Body of pancreas (tissue), 4 donors: ENCODE measurements at regions not wholly inside any gene's neighbourhood (a gene's known extent, or its start where the extent isn't known, plus 50 kb on each side); places are given as distances from the start of the nearest gene placed in this dataset.
"Not testable (repeated sequence)": the region's sequence is repeated elsewhere in the genome, so short reads cannot be mapped to it uniquely, and the experiment has no call there.

Source experiments
- ATAC-seq: fragments of 150-250 bp; one replicate; pipeline ENCODE4 v1.9.1; 2016
- DNase-seq, 4 donors: peaks; one replicate each; pipeline ENCODE4 v3.0.0-alpha.2; 2019
- H3K27ac ChIP-seq, 4 donors: fragments of 200-600 bp; sonication (generic); 1 replicate in 3 of 4; 2 replicates in 1 of 4; pipeline versions ENCODE4 v1.5.1 to v1.6.1; 2016 to 2019; ENCODE audit warnings: mild to moderate bottlenecking in 1 of 4, mixed read lengths in 1 of 4, moderate library complexity in 1 of 4
- H3K27me3 ChIP-seq, 2 donors: fragments of 200-600 bp; sonication (generic); one replicate each; pipeline ENCODE4 v1.6.0; 2016; ENCODE audit warnings: mild to moderate bottlenecking in 1 of 2
- H3K36me3 ChIP-seq, 2 donors: fragments of 200-600 bp; sonication (generic); replicated peaks in 1 of 2; 2 replicates each; pipeline ENCODE4 v1.5.1; 2016; ENCODE audit warnings: low read depth in 2 of 2; ENCODE audit not compliant: insufficient read depth in 1 of 2
- H3K4me1 ChIP-seq: fragments of 200-600 bp; sonication (generic); one replicate; pipeline ENCODE4 v1.6.0; 2016
- H3K4me3 ChIP-seq, 2 donors: fragments of 200-600 bp; sonication (generic); 1 replicate in 1 of 2; 2 replicates in 1 of 2; pipeline ENCODE4 v1.5.1; 2016 to 2019
- H3K9me3 ChIP-seq, 3 donors: fragments of 200-600 bp; sonication (generic); 1 replicate in 2 of 3; 2 replicates in 1 of 3; pipeline ENCODE4 v1.5.1; 2016
- POLR2A ChIP-seq, 3 donors: fragments of 450-650 bp; IDR thresholded peaks; one replicate each; pipeline ENCODE4 v1.6.1; 2016; ENCODE audit warnings: antibody characterized with exemption in 3 of 3, mild to moderate bottlenecking in 2 of 3
- WGBS, 2 donors: methylation state at CpG; one replicate each; pipeline ENCODE4 v1.1.5; 2017; 5-methylcytosine and 5-hydroxymethylcytosine counted together
- intact Hi-C: fragments of 100-400 bp; cut with DNase I; formaldehyde crosslinking; loops from one replicate; pipeline ENCODE4 v1.15.1; 2023
- TF ChIP-seq, protein P1 (sequence below), 7 experiments: fragments of 450-650 bp in 4 of 7; fragments of 200-600 bp in 3 of 7; sonication (generic) in 3 of 7; IDR thresholded peaks; one replicate each; pipeline ENCODE4 v1.5.1; 2016 to 2019; ENCODE audit warnings: antibody characterized with exemption in 7 of 7

DNA sequence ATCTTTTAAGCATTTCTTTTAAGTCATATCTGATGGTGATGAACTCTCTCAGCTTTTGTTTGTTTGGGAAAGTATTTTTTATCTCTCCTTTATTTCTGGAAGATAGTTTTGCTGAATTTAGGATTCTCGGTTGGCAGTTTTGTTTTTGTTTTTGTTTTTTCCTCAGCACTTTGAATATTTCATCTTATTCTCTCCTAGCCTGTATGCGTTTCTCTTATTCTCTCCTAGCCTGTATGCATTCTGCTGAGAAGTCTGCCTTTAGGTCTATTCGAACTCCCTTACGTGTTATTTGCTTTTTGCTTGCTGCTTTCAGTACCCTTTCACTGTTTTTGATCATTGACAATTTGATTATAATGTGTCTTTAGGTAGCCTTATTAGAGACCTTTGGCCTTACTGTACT lies 787.8 kb upstream of the FAM174A start:
- no peak for ATAC-seq
- Histone ChIP-seq H3K36me3 (no peaks in the 10 kb centered on the region), H3K27me3 (no peaks in the 10 kb centered on the region), H3K4me1 (no peaks in the 10 kb centered on the region), H3K27ac (no peak overlapping the region), H3K9me3 (no peaks in the 10 kb centered on the region), H3K4me3 (no peak overlapping the region)
- 89 to 92% methylated on average over 4 of the region's 4 CpGs for WGBS, 2 donors
- intact Hi-C loops, result no loop called here
- TF ChIP-seq, protein P1, sequence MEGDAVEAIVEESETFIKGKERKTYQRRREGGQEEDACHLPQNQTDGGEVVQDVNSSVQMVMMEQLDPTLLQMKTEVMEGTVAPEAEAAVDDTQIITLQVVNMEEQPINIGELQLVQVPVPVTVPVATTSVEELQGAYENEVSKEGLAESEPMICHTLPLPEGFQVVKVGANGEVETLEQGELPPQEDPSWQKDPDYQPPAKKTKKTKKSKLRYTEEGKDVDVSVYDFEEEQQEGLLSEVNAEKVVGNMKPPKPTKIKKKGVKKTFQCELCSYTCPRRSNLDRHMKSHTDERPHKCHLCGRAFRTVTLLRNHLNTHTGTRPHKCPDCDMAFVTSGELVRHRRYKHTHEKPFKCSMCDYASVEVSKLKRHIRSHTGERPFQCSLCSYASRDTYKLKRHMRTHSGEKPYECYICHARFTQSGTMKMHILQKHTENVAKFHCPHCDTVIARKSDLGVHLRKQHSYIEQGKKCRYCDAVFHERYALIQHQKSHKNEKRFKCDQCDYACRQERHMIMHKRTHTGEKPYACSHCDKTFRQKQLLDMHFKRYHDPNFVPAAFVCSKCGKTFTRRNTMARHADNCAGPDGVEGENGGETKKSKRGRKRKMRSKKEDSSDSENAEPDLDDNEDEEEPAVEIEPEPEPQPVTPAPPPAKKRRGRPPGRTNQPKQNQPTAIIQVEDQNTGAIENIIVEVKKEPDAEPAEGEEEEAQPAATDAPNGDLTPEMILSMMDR (IDR thresholded peaks at IDR 0.05), result no peak
- TF ChIP-seq POLR2A (IDR thresholded peaks at IDR 0.05), result no peak
- no peak for DNase-seq

DNA sequence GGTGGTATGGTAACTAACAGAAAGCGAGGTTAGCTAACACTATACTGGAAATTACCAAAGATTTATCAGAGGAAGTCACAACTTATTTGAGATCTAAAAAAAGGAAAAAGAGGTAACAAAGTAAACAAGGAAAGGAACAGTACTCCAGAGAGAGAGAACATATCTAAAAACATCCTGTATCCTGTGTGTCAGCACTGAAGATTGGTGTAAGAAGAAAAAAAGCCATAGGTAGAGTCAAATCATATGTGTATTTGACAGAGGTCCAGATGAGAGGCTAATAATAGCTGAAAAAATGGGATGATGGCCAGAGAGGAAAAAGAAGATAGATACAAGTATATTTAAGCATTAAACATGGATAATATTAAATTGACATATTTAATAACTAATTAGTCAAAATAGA lies 802.0 kb upstream of the FAM174A start:
- ATAC-seq, H3K4me1 ChIP-seq, H3K36me3 ChIP-seq, H3K27ac ChIP-seq, DNase-seq, intact Hi-C loops, H3K27me3 ChIP-seq, H3K4me3 ChIP-seq, H3K9me3 ChIP-seq: not testable (repeated sequence)
- WGBS, 2 donors, result 89 to 100% methylated on average over 1 of the region's 1 CpG

GRCh38 chr5:99730653-99731052 lies 801.8 kb upstream of the CHD1 start:
- H3K4me3 ChIP-seq, DNase-seq, H3K9me3 ChIP-seq, H3K27ac ChIP-seq, H3K27me3 ChIP-seq, intact Hi-C loops, H3K36me3 ChIP-seq, H3K4me1 ChIP-seq, ATAC-seq: not testable (repeated sequence)
- 80% methylated on average over 4 of the region's 4 CpGs; no CpG with 5 or more reads in 1 of the 2 donors for WGBS, 2 donors

DNA sequence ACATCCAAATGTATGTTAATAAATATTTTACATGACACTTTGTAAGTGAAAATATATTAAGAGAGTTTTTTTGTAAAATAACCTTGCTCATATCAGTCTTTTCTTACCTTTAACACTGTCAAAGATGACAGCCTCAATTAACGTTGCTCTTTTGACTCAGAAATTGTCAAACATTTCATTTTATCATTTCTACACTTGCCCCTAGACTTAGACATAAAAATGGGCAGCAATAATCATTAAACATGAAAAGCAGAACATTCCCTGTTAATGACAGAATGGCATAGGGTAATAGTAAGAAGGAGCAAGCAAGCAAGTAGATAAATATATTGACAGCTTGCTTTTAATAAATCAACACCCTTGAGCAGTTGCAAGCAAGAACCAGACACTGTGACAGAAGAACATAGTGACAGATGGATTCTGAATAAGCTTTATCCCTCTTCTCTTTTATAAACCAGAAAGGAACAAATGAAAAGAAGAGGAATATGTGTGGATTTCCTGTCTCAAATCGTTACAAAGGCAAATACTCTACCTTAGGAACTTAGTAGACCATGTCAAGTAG lies 796.0 kb upstream of the CHD1 start:
- 20 to 29% methylated on average over 2 of the region's 2 CpGs for WGBS, 2 donors
- no peak overlapping the region for H3K27ac ChIP-seq
- intact Hi-C loops, result no loop called here
- H3K27me3 ChIP-seq, result no peaks in the 10 kb centered on the region
- H3K4me3 ChIP-seq, result no peak overlapping the region
- no peak for DNase-seq
- no peaks in the 10 kb centered on the region for H3K36me3 ChIP-seq
- no peaks in the 10 kb centered on the region for H3K4me1 ChIP-seq
- ATAC-seq, result no peak
- no peak for TF ChIP-seq POLR2A (IDR thresholded peaks at IDR 0.05)
- TF ChIP-seq, protein P1 (IDR thresholded peaks at IDR 0.05), result no peak
- no peaks in the 10 kb centered on the region for H3K9me3 ChIP-seq

DNA sequence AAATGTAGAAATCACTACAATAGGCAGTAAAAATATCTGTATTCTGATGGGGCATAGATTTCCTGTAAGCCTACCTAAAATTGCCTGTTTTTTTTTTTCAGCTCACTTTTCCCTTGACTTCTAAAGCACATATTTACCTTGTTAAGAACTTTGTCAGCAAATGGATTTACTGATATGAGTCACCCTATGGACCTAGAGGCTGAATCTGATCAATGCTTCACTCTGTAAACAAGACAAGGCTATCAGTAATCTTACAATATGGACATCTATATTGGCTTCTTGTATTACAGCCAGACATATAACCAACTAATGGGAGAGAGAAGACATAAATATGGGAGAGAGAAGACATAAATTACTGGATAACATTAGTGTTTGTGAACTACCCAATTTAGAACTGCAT lies 792.7 kb upstream of the CHD1 start:
- no peak for ATAC-seq
- no peak for DNase-seq
- Histone ChIP-seq H3K27ac (no peak overlapping the region), H3K9me3 (no peaks in the 10 kb centered on the region), H3K4me1 (no peaks in the 10 kb centered on the region), H3K4me3 (no peak overlapping the region), H3K27me3 (no peaks in the 10 kb centered on the region), H3K36me3 (no peaks in the 10 kb centered on the region)
- intact Hi-C loops, result no loop called here
- TF ChIP-seq POLR2A (IDR thresholded peaks at IDR 0.05), result no peak

DNA sequence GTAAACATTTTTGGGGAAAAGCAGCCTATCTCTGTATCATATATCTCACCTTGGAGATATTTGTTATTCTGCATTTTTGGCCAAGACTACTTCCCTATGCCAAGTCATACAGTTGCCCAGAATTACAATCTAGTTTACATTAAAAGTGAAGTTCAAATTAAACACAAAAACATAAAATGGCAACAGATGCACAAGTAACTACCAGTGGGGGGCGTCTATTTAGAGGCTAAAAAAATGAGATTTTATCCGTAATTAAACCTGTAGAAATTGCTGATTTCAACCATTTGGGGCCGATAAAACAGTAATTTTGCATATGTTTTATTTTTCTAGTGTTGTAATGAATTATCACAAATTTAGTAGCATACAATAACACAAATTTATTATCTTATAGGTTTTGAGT lies 787.1 kb upstream of the CHD1 start:
- WGBS, 2 donors, result 80 to 83% methylated on average over 3 of the region's 3 CpGs
- no peak for ATAC-seq
- TF ChIP-seq POLR2A (IDR thresholded peaks at IDR 0.05), result no peak
- TF ChIP-seq, protein P1 (IDR thresholded peaks at IDR 0.05), result no peak
- H3K4me3 ChIP-seq, result no peak overlapping the region
- no peaks in the 10 kb centered on the region for H3K9me3 ChIP-seq
- no peaks in the 10 kb centered on the region for H3K4me1 ChIP-seq
- no peaks in the 10 kb centered on the region for H3K36me3 ChIP-seq
- intact Hi-C loops, result no loop called here
- no peak overlapping the region for H3K27ac ChIP-seq
- DNase-seq, result no peak
- H3K27me3 ChIP-seq, result no peaks in the 10 kb centered on the region
